Esophagus squamous epithelium (tissue), 4 donors: ENCODE measurements at regions not wholly inside any gene's neighbourhood (a gene's known extent, or its start where the extent isn't known, plus 50 kb on each side); places are given as distances from the start of the nearest gene placed in this dataset.

Experiments used
- POLR2A ChIP-seq, 4 donors: fragments of 450-650 bp; IDR thresholded peaks; one replicate each; pipeline ENCODE4 v1.6.1; 2017; ENCODE audit warnings: antibody characterized with exemption in 4 of 4, mild to moderate bottlenecking in 4 of 4, moderate library complexity in 3 of 4
- TF ChIP-seq, protein P1 (sequence below), 6 experiments: fragments of 450-650 bp in 4 of 6; fragments of 200-600 bp in 2 of 6; sonication (generic) in 2 of 6; IDR thresholded peaks; one replicate each; pipeline ENCODE4 v1.5.1; 2016 to 2019; ENCODE audit warnings: antibody characterized with exemption in 6 of 6, mild to moderate bottlenecking in 4 of 6, moderate library complexity in 4 of 6

DNA sequence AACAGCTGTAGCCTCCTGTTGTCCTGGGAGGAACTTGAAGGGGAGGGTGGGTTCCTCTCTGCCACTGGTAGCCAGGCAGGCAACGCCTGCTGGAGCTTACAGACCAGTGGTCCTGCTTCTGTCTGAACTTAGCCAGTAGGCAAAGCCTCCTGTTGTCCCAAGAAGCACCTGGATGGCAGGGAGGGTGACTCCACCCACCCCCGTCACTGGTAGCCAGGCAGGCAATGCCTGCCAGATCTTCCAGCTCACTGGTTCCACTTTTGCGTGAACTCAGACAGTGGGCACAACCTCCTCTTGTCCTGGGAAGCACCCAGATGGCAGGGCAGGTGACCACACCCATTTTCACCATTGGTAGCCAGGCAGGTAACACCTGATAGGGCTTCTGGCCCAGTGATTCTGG lies 203.5 kb upstream of the DIPK2B start:
- TF ChIP-seq, protein P1, sequence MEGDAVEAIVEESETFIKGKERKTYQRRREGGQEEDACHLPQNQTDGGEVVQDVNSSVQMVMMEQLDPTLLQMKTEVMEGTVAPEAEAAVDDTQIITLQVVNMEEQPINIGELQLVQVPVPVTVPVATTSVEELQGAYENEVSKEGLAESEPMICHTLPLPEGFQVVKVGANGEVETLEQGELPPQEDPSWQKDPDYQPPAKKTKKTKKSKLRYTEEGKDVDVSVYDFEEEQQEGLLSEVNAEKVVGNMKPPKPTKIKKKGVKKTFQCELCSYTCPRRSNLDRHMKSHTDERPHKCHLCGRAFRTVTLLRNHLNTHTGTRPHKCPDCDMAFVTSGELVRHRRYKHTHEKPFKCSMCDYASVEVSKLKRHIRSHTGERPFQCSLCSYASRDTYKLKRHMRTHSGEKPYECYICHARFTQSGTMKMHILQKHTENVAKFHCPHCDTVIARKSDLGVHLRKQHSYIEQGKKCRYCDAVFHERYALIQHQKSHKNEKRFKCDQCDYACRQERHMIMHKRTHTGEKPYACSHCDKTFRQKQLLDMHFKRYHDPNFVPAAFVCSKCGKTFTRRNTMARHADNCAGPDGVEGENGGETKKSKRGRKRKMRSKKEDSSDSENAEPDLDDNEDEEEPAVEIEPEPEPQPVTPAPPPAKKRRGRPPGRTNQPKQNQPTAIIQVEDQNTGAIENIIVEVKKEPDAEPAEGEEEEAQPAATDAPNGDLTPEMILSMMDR (IDR thresholded peaks at IDR 0.05) = no peak
- TF ChIP-seq POLR2A (IDR thresholded peaks at IDR 0.05) = no peak
